HL-60/S4 (cell line): ENCODE measurements at regions not wholly inside any gene's neighbourhood (a gene's known extent, or its start where the extent isn't known, plus 50 kb on each side); places are given as distances from the start of the nearest gene placed in this dataset.

Source experiments
- in situ Hi-C: fragments of 300-500 bp; cut with MboI; formaldehyde crosslinking; loops from 2 replicates; pipeline ENCODE4 v1.14.3; 2022; ENCODE audit warnings: low sequenced_read_pairs

- in situ Hi-C loops: no loop called here
These were observed 558.2 kb upstream of the JAG1 start for GRCh38 chr20:11231742-11232648.

GRCh38 chr20:11232896-11233295 lies 559.1 kb upstream of the JAG1 start:
- in situ Hi-C loops: no loop called here

- in situ Hi-C loops: no loop called here
These were observed 560.4 kb upstream of the JAG1 start for GRCh38 chr20:11234181-11234580.

- in situ Hi-C loops: no loop called here
These were observed 560.8 kb upstream of the JAG1 start for GRCh38 chr20:11234608-11235007.

- in situ Hi-C loops: no loop called here
These were observed 561.3 kb upstream of the JAG1 start for GRCh38 chr20:11235058-11235457.

- in situ Hi-C loops: no loop called here
These were observed 568.5 kb upstream of the JAG1 start for GRCh38 chr20:11242320-11242719.

GRCh38 chr20:11245431-11245830 lies 571.6 kb upstream of the JAG1 start:
- in situ Hi-C loops: no loop called here

- in situ Hi-C loops: no loop called here
These were observed 572.5 kb upstream of the JAG1 start for GRCh38 chr20:11246251-11246775.

- in situ Hi-C loops: no loop called here
These were observed 573.5 kb upstream of the JAG1 start for GRCh38 chr20:11247046-11248010.

GRCh38 chr20:11248011-11248409 lies 574.2 kb upstream of the JAG1 start:
- in situ Hi-C loops: no loop called here

- in situ Hi-C loops: no loop called here
These were observed 575.2 kb upstream of the JAG1 start for GRCh38 chr20:11248687-11249638.

GRCh38 chr20:11249683-11250082 lies 575.9 kb upstream of the JAG1 start:
- in situ Hi-C loops: loop anchor here (25.0 kb wide), 1 partner anchor 687 kb away; no protein-coding TSS in a partner anchor

GRCh38 chr20:11252447-11252846 lies 578.6 kb upstream of the JAG1 start:
- in situ Hi-C loops: loop anchor here (25.0 kb wide), 1 partner anchor 690 kb away; no protein-coding TSS in a partner anchor

GRCh38 chr20:11255455-11255854 lies 581.7 kb upstream of the JAG1 start:
- in situ Hi-C loops: loop anchor here (25.0 kb wide), 1 partner anchor 693 kb away; no protein-coding TSS in a partner anchor

- in situ Hi-C loops: loop anchor here (25.0 kb wide), 1 partner anchor 694 kb away; no protein-coding TSS in a partner anchor
These were observed 582.1 kb upstream of the JAG1 start for GRCh38 chr20:11255860-11256259.

GRCh38 chr20:11260611-11261010 lies 586.8 kb upstream of the JAG1 start:
- in situ Hi-C loops: loop anchor here (25.0 kb wide), 1 partner anchor 698 kb away; no protein-coding TSS in a partner anchor

GRCh38 chr20:11261533-11262000 lies 587.8 kb upstream of the JAG1 start:
- in situ Hi-C loops: loop anchor here (25.0 kb wide), 1 partner anchor 699 kb away; no protein-coding TSS in a partner anchor

GRCh38 chr20:11266571-11266970 lies 592.8 kb upstream of the JAG1 start:
- in situ Hi-C loops: loop anchor here (25.0 kb wide), 1 partner anchor 704 kb away; no protein-coding TSS in a partner anchor

- in situ Hi-C loops: loop anchor here (25.0 kb wide), 1 partner anchor 705 kb away; no protein-coding TSS in a partner anchor
These were observed 593.4 kb upstream of the JAG1 start for GRCh38 chr20:11267131-11267761.
